ENCODE measurements at regions not wholly inside any gene's neighbourhood (a gene's known extent, or its start where the extent isn't known, plus 50 kb on each side); places are given as distances from the start of the nearest gene placed in this dataset.
"Not testable (repeated sequence)": the region's sequence is repeated elsewhere in the genome, so short reads cannot be mapped to it uniquely, and the experiment has no call there.

DNA sequence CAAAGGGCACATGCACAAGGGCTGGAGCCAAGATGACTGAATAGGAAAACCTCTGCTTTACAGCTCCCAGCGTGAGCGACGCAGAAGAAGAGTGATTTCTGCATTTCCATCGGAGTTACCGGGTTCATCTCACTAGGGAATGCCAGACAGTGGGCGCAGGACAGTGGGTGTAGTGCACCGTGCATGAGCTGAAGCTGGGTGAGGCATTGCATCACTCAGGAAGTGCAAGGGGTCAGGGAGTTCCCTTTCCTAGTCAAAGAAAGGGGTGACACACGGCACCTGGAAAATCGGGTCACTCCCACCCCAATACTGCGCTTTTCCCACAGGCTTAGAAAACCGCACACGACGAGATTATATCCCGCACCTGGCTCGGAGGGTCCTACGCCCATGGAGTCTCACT is 64.5 kb upstream of the HTR1E start:
- TF ChIP-seq, protein P1, sequence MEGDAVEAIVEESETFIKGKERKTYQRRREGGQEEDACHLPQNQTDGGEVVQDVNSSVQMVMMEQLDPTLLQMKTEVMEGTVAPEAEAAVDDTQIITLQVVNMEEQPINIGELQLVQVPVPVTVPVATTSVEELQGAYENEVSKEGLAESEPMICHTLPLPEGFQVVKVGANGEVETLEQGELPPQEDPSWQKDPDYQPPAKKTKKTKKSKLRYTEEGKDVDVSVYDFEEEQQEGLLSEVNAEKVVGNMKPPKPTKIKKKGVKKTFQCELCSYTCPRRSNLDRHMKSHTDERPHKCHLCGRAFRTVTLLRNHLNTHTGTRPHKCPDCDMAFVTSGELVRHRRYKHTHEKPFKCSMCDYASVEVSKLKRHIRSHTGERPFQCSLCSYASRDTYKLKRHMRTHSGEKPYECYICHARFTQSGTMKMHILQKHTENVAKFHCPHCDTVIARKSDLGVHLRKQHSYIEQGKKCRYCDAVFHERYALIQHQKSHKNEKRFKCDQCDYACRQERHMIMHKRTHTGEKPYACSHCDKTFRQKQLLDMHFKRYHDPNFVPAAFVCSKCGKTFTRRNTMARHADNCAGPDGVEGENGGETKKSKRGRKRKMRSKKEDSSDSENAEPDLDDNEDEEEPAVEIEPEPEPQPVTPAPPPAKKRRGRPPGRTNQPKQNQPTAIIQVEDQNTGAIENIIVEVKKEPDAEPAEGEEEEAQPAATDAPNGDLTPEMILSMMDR (IDR thresholded peaks at IDR 0.05): not testable (repeated sequence)
- TF ChIP-seq POLR2A (IDR thresholded peaks at IDR 0.05): not testable (repeated sequence)
